HL-60 (cell line): ENCODE measurements at regions not wholly inside any gene's neighbourhood (a gene's known extent, or its start where the extent isn't known, plus 50 kb on each side); places are given as distances from the start of the nearest gene placed in this dataset.

Experiments used
- CTCF ChIP-seq: IDR thresholded peaks from one replicate; pipeline ENCODE4 v1.5.1; 2011; ENCODE audit warnings: low read length, control low read depth, inconsistent platforms; ENCODE audit not compliant: insufficient read depth
- GABPA ChIP-seq: IDR thresholded peaks from 2 replicates; pipeline ENCODE4 v1.6.1; 2012; ENCODE audit warnings: low read depth
- POLR2AphosphoS5 ChIP-seq: IDR thresholded peaks from 2 replicates; pipeline ENCODE4 v1.6.1; 2012; ENCODE audit warnings: low read depth
- REST ChIP-seq: IDR thresholded peaks from 2 replicates; pipeline ENCODE4 v1.6.1; 2012; ENCODE audit warnings: low read depth; ENCODE audit not compliant: insufficient replicate concordance

DNA sequence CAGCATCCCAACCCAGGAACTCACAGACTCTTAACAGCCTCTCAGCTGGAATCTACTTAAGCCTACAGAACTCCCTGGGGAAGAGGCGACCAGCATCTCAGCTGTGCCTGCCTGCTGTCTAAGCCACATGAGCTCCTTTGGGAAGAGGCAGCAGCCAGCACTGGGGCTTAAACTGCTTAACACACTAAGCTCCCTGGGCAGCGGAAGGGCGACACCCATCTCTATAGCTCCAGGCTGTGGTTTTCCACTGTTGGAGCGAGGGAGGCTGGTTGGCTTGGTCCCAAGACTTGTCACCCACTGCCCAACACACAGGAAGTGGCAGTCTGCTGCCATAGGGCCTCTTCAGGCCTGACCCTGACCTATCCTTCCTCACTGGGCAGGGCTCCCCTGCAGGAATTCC, 1544.1 kb upstream of the ADGRL3 start:
- no peak for TF ChIP-seq CTCF
- no peak for TF ChIP-seq POLR2AphosphoS5
- TF ChIP-seq GABPA: no peak
- no peak for TF ChIP-seq REST
